ENCODE measurements at regions not wholly inside any gene's neighbourhood (a gene's known extent, or its start where the extent isn't known, plus 50 kb on each side); places are given as distances from the start of the nearest gene placed in this dataset.
A peak's percentile ranks its signal among the peaks of the same experiment; 100 is the strongest.
"Not testable (repeated sequence)": the region's sequence is repeated elsewhere in the genome, so short reads cannot be mapped to it uniquely, and the experiment has no call there.

DNA sequence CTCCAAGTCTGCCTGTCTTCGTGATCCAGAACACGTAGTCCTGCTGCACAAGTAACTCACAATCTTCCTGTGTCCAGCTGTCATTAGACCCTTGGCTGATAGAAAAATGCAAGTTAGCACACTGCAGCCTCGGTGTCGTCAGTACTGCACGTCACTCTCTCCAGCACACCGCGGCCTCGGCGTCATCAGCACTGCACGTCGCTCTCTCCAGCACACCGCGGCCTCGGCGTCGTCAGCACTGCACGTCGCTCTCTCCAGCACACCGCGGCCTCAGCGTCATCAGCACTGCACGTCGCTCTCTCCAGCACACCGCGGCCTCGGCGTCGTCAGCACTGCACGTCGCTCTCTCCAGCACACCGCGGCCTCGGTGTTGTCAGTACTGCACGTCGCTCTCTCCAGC, 160.0 kb downstream of the FOXL1 start:
- not testable (repeated sequence) for H3K9me3 ChIP-seq (ENCODE audit: insufficient read depth, low read depth, low read length); H3K27ac ChIP-seq (ENCODE audit: low read length); H3K4me3 ChIP-seq (ENCODE audit: low read length); H3K36me3 ChIP-seq (ENCODE audit: insufficient read depth, low read depth, low read length); H3K9ac ChIP-seq (ENCODE audit: low read depth, low read length)
- H3K27me3 ChIP-seq (ENCODE audit: insufficient read depth, low read length), result peaks cover 16% of the 10 kb centered on the region
- H3K4me1 ChIP-seq (ENCODE audit: insufficient read depth, low read length), result peaks cover 28% of the 10 kb centered on the region; the same call in 1 of the 2 replicates

DNA sequence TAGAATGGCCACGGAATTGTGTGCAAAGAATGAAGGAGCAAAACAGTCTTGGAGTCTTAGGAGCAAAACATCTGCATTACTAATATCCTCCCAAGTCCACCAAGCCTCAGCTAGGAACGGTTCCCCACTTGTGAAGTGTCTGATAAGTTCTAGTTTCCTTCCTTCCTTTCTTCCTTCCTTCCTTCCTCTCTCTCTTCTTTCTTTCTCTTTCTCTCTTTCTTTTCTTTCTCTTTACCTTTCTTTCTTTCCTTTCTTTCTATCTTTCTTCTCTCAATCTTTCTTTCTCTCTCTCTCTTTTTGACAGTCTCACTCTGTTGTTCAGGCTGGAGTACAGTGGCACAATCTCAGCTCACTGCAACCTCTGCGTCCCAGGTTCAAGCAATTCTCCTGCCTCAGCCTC, 160.8 kb downstream of the FOXL1 start:
- peaks cover 24% of the 10 kb centered on the region; the same call in 1 of the 2 replicates for H3K4me1 ChIP-seq (ENCODE audit: insufficient read depth, low read length)
- peaks cover 8% of the 10 kb centered on the region; the same call in 1 of the 2 replicates for H3K27me3 ChIP-seq (ENCODE audit: insufficient read depth, low read length)
- no peak overlapping the region for H3K4me3 ChIP-seq (ENCODE audit: low read length)
- H3K27ac ChIP-seq (ENCODE audit: low read length), result no peak overlapping the region
- H3K36me3 ChIP-seq (ENCODE audit: insufficient read depth, low read depth, low read length), result no peaks in the 10 kb centered on the region
- H3K9me3 ChIP-seq (ENCODE audit: insufficient read depth, low read depth, low read length), result no peaks in the 10 kb centered on the region
- no peak overlapping the region for H3K9ac ChIP-seq (ENCODE audit: low read depth, low read length)

DNA sequence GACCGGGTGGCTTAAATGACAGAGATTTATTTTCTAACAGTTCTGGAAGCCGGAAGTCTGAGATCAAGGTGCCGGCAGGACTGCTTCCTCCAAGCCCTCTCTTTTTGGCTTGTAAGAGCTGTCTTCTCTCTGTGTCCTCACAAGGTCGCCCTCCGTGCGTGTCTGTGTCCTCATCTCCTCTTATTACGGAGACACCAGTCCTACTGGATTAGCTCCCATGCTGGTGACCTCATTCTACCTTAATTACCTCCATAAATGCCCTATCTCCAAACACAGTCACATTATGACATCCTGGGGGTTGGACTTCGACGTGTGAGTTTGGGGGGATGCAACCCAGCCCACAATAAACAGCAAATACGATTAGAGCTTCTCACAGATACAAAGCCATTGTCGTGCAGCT, 161.5 kb downstream of the FOXL1 start:
- Histone ChIP-seq H3K9ac (ENCODE audit: low read depth, low read length) (no peak overlapping the region), H3K36me3 (ENCODE audit: insufficient read depth, low read depth, low read length) (no peaks in the 10 kb centered on the region), H3K4me1 (ENCODE audit: insufficient read depth, low read length) (peaks cover 18% of the 10 kb centered on the region; the same call in 1 of the 2 replicates), H3K9me3 (ENCODE audit: insufficient read depth, low read depth, low read length) (no peaks in the 10 kb centered on the region), H3K27me3 (ENCODE audit: insufficient read depth, low read length) (peaks cover 2% of the 10 kb centered on the region; the same call in 1 of the 2 replicates), H3K27ac (ENCODE audit: low read length) (no peak overlapping the region), H3K4me3 (ENCODE audit: low read length) (no peak overlapping the region)

DNA sequence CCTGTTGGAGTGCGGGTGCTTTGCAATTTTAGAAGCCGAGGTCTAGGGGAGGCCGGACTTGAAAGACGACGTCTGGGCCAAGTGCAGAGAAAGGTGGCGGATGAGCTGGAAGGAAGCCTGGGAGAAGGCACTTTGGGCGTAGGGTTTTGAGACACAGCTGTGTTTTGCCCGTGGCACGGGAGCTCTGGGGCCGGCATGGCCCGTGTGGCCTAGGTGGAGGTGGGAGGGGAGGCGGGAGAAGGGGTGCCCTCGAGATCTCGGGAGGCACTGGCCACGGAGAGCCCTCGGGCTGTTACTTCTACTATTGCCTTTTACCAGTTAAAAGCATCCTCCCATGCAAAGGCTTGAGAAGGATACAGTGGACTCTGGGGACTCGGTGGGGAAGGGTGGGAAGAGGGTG, 161.9 kb downstream of the FOXL1 start:
- H3K9me3 ChIP-seq (ENCODE audit: insufficient read depth, low read depth, low read length), result no peaks in the 10 kb centered on the region
- H3K27me3 ChIP-seq (ENCODE audit: insufficient read depth, low read length), result no peaks in the 10 kb centered on the region
- no peak overlapping the region for H3K9ac ChIP-seq (ENCODE audit: low read depth, low read length)
- H3K27ac ChIP-seq (ENCODE audit: low read length), result no peak overlapping the region
- H3K36me3 ChIP-seq (ENCODE audit: insufficient read depth, low read depth, low read length), result no peaks in the 10 kb centered on the region
- peaks cover 13% of the 10 kb centered on the region; the same call in 1 of the 2 replicates for H3K4me1 ChIP-seq (ENCODE audit: insufficient read depth, low read length)
- H3K4me3 ChIP-seq (ENCODE audit: low read length), result no peak overlapping the region

GRCh38 chr16:86740906-86741799, 162.8 kb downstream of the FOXL1 start:
- peak overlapping the region; percentile 54; the same call in 1 of the 2 replicates for H3K9ac ChIP-seq (ENCODE audit: low read depth, low read length)
- no peak overlapping the region for H3K27ac ChIP-seq (ENCODE audit: low read length)
- 0 out of 2 replicates have a peak overlapping the region, but pooled peaks have one; percentile 2 for H3K4me3 ChIP-seq (ENCODE audit: low read length)
- no peaks in the 10 kb centered on the region for H3K9me3 ChIP-seq (ENCODE audit: insufficient read depth, low read depth, low read length)
- H3K27me3 ChIP-seq (ENCODE audit: insufficient read depth, low read length), result no peaks in the 10 kb centered on the region
- no peaks in the 10 kb centered on the region for H3K36me3 ChIP-seq (ENCODE audit: insufficient read depth, low read depth, low read length)
- peaks cover 13% of the 10 kb centered on the region; the same call in 1 of the 2 replicates for H3K4me1 ChIP-seq (ENCODE audit: insufficient read depth, low read length)

GRCh38 chr16:86747761-86748160, 169.4 kb downstream of the FOXL1 start:
- Histone ChIP-seq H3K9me3 (ENCODE audit: insufficient read depth, low read depth, low read length) (no peaks in the 10 kb centered on the region), H3K36me3 (ENCODE audit: insufficient read depth, low read depth, low read length) (no peaks in the 10 kb centered on the region), H3K9ac (ENCODE audit: low read depth, low read length) (no peak overlapping the region), H3K4me1 (ENCODE audit: insufficient read depth, low read length) (no peaks in the 10 kb centered on the region), H3K27me3 (ENCODE audit: insufficient read depth, low read length) (no peaks in the 10 kb centered on the region; the same call in 1 of the 2 replicates), H3K27ac (ENCODE audit: low read length) (no peak overlapping the region), H3K4me3 (ENCODE audit: low read length) (no peak overlapping the region)

GRCh38 chr16:86748652-86749051, 170.3 kb downstream of the FOXL1 start:
- H3K27me3 ChIP-seq (ENCODE audit: insufficient read depth, low read length), result no peaks in the 10 kb centered on the region; the same call in 1 of the 2 replicates
- no peak overlapping the region for H3K4me3 ChIP-seq (ENCODE audit: low read length)
- no peaks in the 10 kb centered on the region for H3K4me1 ChIP-seq (ENCODE audit: insufficient read depth, low read length)
- H3K9ac ChIP-seq (ENCODE audit: low read depth, low read length), result no peak overlapping the region
- H3K9me3 ChIP-seq (ENCODE audit: insufficient read depth, low read depth, low read length), result no peaks in the 10 kb centered on the region
- H3K27ac ChIP-seq (ENCODE audit: low read length), result no peak overlapping the region
- H3K36me3 ChIP-seq (ENCODE audit: insufficient read depth, low read depth, low read length), result no peaks in the 10 kb centered on the region

GRCh38 chr16:86751076-86752030, 173.0 kb downstream of the FOXL1 start:
- no peak overlapping the region for H3K4me3 ChIP-seq (ENCODE audit: low read length)
- no peaks in the 10 kb centered on the region for H3K4me1 ChIP-seq (ENCODE audit: insufficient read depth, low read length)
- no peaks in the 10 kb centered on the region; the same call in 1 of the 2 replicates for H3K27me3 ChIP-seq (ENCODE audit: insufficient read depth, low read length)
- H3K36me3 ChIP-seq (ENCODE audit: insufficient read depth, low read depth, low read length), result no peaks in the 10 kb centered on the region
- no peak overlapping the region for H3K9ac ChIP-seq (ENCODE audit: low read depth, low read length)
- H3K27ac ChIP-seq (ENCODE audit: low read length), result no peak overlapping the region
- H3K9me3 ChIP-seq (ENCODE audit: insufficient read depth, low read depth, low read length), result no peaks in the 10 kb centered on the region

DNA sequence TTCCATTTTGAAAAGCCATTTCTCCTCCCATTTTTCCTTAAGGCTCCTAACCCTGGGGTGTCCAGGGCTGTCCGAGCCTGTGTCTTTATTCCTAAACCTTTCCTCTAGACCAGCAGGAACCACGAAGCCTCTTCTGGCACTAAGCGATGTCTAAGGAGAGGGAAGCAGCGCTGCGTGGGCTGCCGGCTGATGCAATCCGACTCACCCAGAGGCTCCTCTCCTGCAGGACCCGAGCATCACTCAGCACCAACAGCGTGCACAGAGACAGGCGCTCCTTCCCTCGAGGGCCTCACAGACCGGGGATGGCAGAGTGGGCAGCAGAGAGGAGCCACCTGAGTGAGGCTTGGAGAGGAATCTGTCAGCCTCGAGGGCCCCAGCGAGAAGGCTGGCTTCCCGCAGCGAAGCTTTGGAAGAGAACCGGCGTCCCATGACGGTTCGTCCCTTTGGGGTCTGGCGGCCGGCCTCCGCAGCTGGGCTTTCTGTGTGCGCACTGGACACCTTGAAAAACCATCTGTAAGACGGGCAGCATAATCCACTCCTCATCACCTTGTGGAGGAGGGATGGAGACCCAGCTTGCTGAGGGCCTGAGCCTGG, 174.3 kb downstream of the FOXL1 start:
- H3K36me3 ChIP-seq (ENCODE audit: insufficient read depth, low read depth, low read length), result no peaks in the 10 kb centered on the region
- no peaks in the 10 kb centered on the region; the same call in none of the 2 replicates for H3K27me3 ChIP-seq (ENCODE audit: insufficient read depth, low read length)

GRCh38 chr16:86753399-86753798, 175.1 kb downstream of the FOXL1 start:
- Histone ChIP-seq H3K27ac (ENCODE audit: low read length) (no peak overlapping the region), H3K4me3 (ENCODE audit: low read length) (no peak overlapping the region), H3K9ac (ENCODE audit: low read depth, low read length) (no peak overlapping the region), H3K27me3 (ENCODE audit: insufficient read depth, low read length) (no peaks in the 10 kb centered on the region; the same call in none of the 2 replicates), H3K4me1 (ENCODE audit: insufficient read depth, low read length) (no peaks in the 10 kb centered on the region), H3K9me3 (ENCODE audit: insufficient read depth, low read depth, low read length) (no peaks in the 10 kb centered on the region), H3K36me3 (ENCODE audit: insufficient read depth, low read depth, low read length) (no peaks in the 10 kb centered on the region)

More for the DNA sequence above, 174.3 kb downstream of the FOXL1 start:
- Histone ChIP-seq H3K27ac (ENCODE audit: low read length) (no peak overlapping the region), H3K9ac (ENCODE audit: low read depth, low read length) (no peak overlapping the region), H3K4me1 (ENCODE audit: insufficient read depth, low read length) (no peaks in the 10 kb centered on the region), H3K4me3 (ENCODE audit: low read length) (no peak overlapping the region), H3K9me3 (ENCODE audit: insufficient read depth, low read depth, low read length) (no peaks in the 10 kb centered on the region)

- H3K4me1 ChIP-seq (ENCODE audit: insufficient read depth, low read length), result peaks cover 12% of the 10 kb centered on the region
- H3K27ac ChIP-seq (ENCODE audit: low read length), result no peak overlapping the region
- H3K9me3 ChIP-seq (ENCODE audit: insufficient read depth, low read depth, low read length), result no peaks in the 10 kb centered on the region
- H3K9ac ChIP-seq (ENCODE audit: low read depth, low read length), result no peak overlapping the region
- H3K27me3 ChIP-seq (ENCODE audit: insufficient read depth, low read length), result peaks cover under 1% of the 10 kb centered on the region
- H3K4me3 ChIP-seq (ENCODE audit: low read length), result no peak overlapping the region
- no peaks in the 10 kb centered on the region for H3K36me3 ChIP-seq (ENCODE audit: insufficient read depth, low read depth, low read length)
These were observed 177.2 kb downstream of the FOXL1 start for GRCh38 chr16:86755571-86756006.
